ENCODE measurements at regions not wholly inside any gene's neighbourhood (a gene's known extent, or its start where the extent isn't known, plus 50 kb on each side); places are given as distances from the start of the nearest gene placed in this dataset.

DNA sequence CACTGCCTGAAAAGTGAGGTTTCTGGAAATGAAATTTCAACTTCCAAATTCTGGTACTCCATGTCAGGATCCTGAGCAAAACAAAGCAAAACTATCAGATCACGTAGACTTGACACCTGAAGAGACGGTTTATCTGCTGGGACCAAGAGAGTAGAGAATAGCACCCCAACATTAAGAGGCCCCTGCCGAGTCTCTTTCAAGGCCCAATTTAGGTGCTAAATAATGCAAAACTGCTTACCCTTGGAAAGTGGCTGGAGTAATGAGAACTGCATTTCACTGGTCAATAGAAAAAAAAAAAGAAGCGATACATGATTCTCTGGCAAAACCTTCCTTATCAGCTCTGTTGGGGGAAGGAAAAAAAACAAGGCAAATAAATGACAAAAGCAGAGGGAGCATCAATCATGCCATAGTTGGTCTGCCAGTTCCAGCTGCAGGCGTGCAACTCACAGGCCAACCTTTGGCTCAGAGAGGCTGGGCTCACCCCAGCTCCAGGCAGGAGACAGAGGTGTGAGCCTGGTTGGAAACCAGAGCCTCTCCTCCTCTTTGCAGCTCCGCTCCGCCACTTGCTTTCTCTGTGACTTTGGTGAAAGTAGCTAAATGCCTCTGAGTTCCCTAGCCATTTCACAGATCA, 595.2 kb downstream of the TOX3 start:
- no peak for TF ChIP-seq ZFX (IDR thresholded peaks at IDR 0.05; ENCODE audit: borderline replicate concordance)
- TF ChIP-seq, protein P1, sequence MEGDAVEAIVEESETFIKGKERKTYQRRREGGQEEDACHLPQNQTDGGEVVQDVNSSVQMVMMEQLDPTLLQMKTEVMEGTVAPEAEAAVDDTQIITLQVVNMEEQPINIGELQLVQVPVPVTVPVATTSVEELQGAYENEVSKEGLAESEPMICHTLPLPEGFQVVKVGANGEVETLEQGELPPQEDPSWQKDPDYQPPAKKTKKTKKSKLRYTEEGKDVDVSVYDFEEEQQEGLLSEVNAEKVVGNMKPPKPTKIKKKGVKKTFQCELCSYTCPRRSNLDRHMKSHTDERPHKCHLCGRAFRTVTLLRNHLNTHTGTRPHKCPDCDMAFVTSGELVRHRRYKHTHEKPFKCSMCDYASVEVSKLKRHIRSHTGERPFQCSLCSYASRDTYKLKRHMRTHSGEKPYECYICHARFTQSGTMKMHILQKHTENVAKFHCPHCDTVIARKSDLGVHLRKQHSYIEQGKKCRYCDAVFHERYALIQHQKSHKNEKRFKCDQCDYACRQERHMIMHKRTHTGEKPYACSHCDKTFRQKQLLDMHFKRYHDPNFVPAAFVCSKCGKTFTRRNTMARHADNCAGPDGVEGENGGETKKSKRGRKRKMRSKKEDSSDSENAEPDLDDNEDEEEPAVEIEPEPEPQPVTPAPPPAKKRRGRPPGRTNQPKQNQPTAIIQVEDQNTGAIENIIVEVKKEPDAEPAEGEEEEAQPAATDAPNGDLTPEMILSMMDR (IDR thresholded peaks at IDR 0.05): no peak
